DND-41 (cell line): ENCODE measurements at regions not wholly inside any gene's neighbourhood (a gene's known extent, or its start where the extent isn't known, plus 50 kb on each side); places are given as distances from the start of the nearest gene placed in this dataset.

ENCODE experiments used
- EZH2 ChIP-seq: IDR thresholded peaks from 3 replicates; pipeline ENCODE4 v1.6.1; 2012; ENCODE audit warnings: borderline replicate concordance, low read depth, mild to moderate bottlenecking, moderate library complexity, low read length, inconsistent platforms; ENCODE audit not compliant: severe bottlenecking
- TF ChIP-seq, protein P1 (sequence below): IDR thresholded peaks from 2 replicates; pipeline ENCODE4 v1.5.1; 2012; ENCODE audit warnings: borderline replicate concordance, low read length, moderate library complexity, mild to moderate bottlenecking; ENCODE audit not compliant: poor library complexity, severe bottlenecking; ENCODE audit errors: extremely low read depth

DNA sequence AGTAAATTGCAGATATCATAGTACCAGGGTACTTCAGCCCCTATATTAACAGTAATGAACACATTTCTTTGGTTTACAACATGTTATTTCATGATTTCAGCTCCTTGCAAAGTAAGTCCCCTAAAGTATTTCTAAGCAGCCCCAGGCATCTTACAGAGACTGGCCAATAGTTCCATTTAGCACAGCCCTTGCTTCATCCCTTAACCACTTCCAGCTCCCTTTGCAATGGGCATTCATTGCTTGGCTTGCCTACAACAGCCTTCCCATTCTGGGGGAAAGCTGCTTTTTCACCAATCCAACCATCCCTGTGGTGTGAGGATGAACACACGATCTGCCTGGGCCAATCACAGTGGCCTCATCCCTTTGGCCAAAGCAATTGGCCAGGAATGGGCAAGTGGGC lies 67.2 kb upstream of the XCR1 start:
- TF ChIP-seq, protein P1, sequence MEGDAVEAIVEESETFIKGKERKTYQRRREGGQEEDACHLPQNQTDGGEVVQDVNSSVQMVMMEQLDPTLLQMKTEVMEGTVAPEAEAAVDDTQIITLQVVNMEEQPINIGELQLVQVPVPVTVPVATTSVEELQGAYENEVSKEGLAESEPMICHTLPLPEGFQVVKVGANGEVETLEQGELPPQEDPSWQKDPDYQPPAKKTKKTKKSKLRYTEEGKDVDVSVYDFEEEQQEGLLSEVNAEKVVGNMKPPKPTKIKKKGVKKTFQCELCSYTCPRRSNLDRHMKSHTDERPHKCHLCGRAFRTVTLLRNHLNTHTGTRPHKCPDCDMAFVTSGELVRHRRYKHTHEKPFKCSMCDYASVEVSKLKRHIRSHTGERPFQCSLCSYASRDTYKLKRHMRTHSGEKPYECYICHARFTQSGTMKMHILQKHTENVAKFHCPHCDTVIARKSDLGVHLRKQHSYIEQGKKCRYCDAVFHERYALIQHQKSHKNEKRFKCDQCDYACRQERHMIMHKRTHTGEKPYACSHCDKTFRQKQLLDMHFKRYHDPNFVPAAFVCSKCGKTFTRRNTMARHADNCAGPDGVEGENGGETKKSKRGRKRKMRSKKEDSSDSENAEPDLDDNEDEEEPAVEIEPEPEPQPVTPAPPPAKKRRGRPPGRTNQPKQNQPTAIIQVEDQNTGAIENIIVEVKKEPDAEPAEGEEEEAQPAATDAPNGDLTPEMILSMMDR = no peak
- no peak for TF ChIP-seq EZH2
